ENCODE measurements at regions not wholly inside any gene's neighbourhood (a gene's known extent, or its start where the extent isn't known, plus 50 kb on each side); places are given as distances from the start of the nearest gene placed in this dataset.

GRCh38 chr1:199619223-199619622 is 408.3 kb upstream of the NR5A2 start:
- TF ChIP-seq, protein P1, sequence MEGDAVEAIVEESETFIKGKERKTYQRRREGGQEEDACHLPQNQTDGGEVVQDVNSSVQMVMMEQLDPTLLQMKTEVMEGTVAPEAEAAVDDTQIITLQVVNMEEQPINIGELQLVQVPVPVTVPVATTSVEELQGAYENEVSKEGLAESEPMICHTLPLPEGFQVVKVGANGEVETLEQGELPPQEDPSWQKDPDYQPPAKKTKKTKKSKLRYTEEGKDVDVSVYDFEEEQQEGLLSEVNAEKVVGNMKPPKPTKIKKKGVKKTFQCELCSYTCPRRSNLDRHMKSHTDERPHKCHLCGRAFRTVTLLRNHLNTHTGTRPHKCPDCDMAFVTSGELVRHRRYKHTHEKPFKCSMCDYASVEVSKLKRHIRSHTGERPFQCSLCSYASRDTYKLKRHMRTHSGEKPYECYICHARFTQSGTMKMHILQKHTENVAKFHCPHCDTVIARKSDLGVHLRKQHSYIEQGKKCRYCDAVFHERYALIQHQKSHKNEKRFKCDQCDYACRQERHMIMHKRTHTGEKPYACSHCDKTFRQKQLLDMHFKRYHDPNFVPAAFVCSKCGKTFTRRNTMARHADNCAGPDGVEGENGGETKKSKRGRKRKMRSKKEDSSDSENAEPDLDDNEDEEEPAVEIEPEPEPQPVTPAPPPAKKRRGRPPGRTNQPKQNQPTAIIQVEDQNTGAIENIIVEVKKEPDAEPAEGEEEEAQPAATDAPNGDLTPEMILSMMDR (IDR thresholded peaks at IDR 0.05) = no peak
- TF ChIP-seq POLR2A (IDR thresholded peaks at IDR 0.05) = no peak

Data from Peyer's patch (tissue), 4 donors.